HG03039 (cell line): ENCODE measurements at regions not wholly inside any gene's neighbourhood (a gene's known extent, or its start where the extent isn't known, plus 50 kb on each side); places are given as distances from the start of the nearest gene placed in this dataset.
A peak's percentile ranks its signal among the peaks of the same experiment; 100 is the strongest.
"Not testable (repeated sequence)": the region's sequence is repeated elsewhere in the genome, so short reads cannot be mapped to it uniquely, and the experiment has no call there.

ENCODE experiments used
- ATAC-seq: cut with Tn5 transposase; IDR thresholded peaks from one replicate; pipeline ENCODE4 v1.9.1; 2021; ENCODE audit warnings: mild to moderate bottlenecking, moderate library complexity; ENCODE audit not compliant: unreplicated experiment

DNA sequence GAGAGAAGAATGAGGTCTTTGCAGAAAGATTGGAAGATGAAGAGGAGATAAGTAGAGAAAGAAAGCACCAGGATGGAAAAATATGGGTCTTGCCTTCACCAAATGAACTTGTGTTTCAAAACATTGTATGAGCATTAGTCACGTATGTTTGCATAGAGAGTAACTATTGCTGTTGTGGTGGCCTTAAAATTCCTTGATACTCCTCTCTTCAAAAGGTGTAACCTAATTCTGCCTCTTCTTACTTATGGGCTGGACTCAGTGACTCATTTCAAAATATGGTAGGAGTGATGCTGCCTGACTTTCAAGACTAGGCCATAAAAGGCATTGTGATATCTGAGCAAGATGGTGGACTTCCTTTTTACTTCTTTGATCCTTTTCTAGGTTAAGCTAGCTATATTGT is 228.7 kb upstream of the ZNF385D start:
- ATAC-seq = no peak

DNA sequence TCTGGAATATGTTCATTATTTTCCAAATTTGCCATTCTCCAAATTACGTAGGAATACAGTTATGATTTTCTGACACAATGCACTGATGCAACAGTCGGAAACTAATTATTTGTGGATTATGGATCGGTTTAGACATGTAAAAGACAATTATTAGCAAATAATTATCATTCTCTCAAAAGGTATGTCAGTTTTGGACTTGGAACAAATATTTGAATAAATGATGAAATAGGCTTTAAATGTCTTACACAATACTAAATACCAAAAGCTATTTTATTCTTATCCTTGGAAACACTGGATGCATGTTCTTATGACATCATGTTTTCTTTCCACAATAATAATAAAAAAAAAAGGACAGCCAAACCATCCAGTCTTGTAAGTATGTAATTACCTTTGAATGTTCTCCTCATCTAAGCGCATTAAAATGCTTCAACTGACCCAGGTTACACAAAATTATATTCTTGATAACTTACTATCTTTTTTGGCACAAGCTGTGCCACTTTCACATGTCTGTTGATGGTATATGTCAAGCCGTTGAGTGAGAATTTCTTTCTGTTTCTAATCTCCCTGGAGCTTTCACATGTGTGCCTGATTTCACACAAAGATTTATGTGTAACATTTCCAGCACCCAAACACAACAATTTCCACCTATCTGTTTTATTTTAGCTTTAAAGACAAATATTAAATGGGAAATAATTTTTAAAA is 238.5 kb upstream of the ZNF385D start:
- ATAC-seq = no peak

DNA sequence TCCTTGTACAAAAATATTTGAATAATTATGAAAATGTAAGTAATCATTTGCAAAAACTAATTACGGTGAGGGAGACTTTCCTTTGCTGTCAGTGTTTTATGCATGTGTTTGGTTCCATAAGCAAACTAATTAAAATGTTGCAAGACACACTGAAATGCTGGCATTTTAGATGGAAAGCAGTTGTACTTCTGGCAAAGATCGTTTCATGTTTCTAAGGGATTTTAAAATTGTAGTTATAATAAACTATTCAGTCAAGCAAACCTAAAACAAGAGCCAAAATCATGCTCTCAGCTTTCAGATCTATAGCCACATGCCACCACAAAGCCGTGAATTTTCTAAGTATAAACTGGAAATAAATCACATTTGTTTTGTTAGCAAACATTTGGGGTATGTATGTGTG is 240.1 kb upstream of the ZNF385D start:
- ATAC-seq = no peak

DNA sequence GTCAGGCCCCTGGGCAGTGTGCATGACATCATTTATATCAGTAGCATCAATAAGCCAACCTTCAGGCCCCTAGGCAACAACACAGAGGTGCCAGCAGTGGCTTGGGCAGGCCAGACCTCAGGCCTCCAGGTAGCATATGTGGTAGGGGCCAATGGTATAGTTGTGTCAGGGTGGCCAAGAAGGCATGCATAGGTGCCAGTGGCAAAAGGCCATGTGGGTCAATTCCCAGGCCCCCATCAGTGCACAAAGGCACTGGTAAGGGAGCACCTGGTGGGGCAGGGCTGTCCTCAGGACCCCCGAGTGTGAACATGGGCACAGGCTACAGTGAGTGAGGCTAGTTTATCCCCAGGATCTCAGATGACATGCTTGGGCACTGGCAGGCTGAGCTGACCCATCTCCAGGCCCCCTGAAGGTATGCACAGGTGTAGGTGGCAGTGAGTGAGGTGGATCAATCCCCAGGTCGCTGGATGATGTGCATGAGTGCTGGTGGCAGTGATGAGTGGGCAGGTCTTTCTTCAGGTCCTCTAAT is 244.1 kb upstream of the ZNF385D start:
- ATAC-seq = no peak

DNA sequence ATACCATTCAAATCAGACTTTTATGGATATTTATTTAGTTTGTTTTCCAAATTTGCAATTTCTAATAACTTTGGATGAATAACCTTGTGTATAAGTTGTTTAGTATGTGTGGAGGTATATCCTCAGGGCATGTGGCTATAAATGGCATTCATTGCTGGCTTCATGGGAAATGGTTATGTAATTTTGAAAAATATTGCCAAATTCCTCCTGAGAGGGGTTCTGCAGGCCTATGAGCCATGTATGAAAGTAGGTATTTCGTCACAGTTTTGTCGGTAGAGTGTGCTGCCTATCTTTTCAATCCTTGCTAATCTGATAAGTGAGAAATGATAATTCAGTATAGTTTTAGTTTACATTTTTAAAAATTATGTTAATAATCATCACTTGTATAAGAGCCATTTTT is 256.4 kb upstream of the ZNF385D start:
- no peak for ATAC-seq

DNA sequence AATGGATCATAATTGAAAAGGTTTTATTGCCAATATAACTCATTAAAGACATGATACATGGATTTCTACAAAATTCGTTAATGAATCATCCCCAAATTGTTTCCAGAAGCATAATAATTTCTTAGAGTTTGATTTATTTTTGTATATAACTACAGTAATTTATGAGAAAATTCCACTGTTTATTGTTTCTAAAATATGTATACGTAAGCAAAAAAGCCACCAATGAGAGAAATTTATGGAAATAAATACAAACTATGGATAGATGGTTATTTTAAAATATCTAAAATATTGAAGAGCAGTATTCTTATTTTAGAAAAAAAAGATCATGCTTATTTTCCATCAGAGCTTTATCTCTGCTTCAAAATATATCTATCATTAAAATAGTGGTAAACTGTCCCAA is 260.0 kb upstream of the ZNF385D start:
- no peak for ATAC-seq

DNA sequence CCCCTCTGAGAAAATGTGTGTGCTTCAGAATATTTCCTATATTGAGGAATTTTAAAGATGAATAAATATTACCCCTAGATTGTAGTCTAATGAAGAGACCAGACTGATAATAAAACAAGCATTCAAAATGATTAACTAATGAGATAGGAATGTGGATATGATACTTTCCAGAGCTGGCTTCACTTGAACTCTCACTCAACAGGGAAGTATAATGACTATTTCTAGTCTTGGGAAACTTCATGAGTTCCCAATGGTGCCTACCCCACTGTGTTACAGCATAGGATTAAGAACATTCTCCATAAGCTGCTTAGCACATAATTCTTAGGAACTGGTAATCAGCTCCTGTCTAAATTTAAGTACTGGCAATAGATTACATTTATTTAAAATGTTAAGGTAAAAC is 261.5 kb upstream of the ZNF385D start:
- no peak for ATAC-seq

DNA sequence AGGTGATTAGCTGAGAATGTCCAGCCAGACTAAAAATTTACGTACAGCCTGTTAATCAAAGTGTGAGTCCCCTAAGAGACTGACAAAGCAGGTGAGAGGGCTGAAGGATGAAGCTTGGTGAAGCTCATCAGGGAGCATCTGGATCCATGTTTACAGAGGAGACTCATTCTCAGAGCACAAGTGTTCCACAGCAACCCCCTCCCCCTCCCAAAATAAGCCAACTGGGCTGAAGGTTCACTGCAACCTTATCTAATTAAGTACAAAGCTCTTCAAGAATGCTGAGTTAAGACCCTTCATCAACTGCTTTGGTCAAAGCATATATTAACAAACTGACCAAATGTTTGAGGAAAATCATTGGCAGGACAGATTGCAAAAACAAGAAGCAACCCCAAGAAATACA is 262.6 kb upstream of the ZNF385D start:
- ATAC-seq = no peak

DNA sequence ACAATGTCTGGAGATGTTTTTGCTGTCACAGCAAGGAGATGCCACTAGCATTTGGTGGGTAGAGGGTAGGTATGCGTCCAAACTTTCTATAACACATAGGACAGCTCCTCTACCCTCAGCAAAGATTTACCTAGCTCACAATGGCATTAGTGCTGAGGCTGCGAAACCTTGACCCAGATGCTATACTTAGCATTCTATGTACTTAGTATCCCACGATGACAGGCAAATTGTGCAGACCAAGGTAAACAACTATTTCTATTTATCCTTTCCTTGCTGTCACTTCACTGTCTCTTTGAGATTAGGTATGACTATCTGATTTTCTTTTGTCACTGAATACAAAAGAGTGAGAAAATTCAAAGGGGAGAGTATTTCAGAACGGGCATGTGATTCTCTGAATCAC is 265.2 kb upstream of the ZNF385D start:
- no peak for ATAC-seq

DNA sequence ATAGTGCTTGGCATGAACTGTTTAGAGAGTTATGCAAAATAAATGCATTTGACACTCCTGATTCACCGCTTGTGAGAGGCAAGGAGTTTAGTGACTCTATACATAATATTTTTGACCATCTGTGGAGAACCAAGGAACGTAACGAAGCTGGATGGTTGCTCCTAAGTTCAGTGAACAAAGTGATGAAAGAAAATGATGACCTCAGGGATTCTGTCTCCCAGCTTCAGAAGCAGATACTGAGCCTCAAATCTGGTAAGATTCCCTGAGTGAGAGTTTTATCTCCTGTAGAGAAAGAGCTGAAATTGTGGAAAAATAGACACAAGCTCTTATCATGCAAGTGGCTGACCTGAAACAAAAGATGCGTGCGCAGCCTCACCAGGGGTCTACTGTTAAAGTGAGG is 273.6 kb upstream of the ZNF385D start:
- not testable (repeated sequence) for ATAC-seq

DNA sequence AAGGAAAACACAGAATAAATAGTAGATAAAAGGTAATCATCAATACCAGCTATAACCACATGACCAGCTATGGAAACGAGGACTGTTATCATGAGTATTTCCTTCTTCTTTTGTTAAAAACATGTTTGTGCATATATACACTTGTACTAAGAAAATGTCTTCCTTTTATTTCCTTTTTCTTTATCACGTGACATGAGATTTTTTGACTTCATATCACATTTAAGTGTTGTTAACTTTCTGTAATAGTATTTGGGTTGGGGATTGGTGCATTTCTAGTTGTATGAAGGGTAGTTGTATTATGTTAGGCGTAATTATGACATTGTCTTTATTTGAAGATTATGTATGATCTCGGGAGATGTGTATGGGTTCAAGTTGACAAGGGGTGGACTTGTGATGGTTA is 278.5 kb upstream of the ZNF385D start:
- no peak for ATAC-seq

DNA sequence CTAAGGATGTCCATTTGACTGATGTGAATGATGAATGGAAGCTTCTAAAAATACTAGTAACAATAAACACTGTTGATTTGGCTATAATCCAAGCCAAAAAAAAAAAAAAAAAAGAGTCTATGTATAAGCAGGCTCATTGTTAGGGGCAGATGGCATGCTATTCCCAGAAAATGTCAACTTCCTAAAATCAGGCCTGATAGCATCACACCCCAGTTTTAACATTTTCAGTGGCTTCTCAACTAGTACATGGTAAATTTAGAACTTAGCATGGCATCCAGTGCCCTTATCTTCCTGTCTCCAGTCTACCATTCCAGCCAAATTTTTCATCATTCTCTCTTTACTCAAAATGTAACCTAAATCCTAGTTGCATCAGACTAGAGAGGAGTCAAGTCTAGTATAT is 288.2 kb upstream of the ZNF385D start:
- no peak for ATAC-seq

DNA sequence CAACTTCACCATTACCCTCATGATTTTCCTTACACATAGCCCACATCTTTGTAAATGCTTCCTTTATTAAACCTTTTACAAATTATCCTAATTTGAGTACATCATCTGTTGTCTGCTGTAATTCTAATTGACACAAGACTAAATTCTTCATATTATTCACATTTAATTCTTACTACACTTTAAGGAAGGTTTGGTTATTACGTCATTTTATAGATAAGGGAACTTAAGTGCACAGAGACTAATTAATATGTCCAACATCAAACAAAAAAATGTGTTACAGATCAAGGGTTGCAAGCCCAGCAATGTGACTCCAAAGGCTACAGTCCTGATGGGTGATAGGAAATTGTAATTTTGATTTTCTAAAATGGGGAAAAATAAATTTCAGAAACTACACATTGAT is 289.1 kb upstream of the ZNF385D start:
- no peak for ATAC-seq

DNA sequence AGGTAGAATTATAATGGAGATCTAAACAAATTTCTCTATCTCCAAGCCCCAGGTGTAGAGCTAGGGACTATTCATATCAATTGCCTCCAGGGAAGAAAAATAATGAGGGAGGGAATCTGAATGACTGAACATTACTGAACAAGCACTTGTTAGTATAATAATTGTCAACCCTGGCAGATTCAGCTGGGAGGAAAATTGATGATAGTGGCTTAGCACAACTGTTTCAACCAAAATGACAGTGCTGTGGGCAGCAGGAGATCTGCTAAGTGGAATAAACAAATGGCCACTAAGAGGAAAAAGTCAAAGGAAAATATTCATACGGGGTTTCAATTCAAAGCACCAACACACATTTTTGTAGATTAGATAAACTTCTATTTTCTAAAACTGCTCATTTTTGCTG is 294.9 kb upstream of the ZNF385D start:
- ATAC-seq = no peak

DNA sequence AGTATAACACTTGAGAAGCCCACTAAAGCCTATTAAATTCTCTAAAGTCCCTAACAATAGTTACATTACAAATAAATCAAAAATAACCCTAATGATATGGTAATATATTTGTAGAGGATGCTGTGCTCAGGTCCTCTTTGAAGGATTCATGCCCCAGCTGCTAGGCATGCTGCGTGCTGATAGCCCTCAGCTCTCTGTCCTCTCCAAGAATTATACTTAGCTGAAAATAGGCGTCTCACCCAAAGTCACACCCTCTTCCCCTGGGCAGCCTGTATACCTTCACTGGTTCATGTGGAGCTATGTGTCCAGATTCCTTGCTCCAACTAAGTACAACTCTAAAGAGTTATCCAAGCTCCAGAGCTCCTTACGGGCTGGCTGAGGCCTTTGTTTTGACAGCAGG is 312.5 kb upstream of the ZNF385D start:
- no peak for ATAC-seq

DNA sequence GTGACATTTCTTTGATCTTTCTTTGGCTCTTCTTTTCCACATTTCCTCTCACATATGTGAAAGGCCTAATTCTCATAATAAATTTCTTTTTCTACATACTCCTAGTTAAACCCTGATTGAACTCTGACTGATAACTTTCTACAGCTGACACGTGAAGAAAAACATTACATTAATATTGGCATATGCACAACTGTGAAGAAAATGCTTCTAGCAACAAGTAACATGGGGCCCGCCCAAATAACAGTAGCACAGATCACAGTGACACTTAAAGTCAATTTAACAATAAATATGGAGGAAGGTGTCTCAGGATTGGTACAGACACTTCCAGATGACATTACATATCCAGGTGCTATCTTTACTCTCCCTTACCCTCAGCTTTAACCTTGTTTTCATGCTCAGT is 317.6 kb upstream of the ZNF385D start:
- no peak for ATAC-seq

DNA sequence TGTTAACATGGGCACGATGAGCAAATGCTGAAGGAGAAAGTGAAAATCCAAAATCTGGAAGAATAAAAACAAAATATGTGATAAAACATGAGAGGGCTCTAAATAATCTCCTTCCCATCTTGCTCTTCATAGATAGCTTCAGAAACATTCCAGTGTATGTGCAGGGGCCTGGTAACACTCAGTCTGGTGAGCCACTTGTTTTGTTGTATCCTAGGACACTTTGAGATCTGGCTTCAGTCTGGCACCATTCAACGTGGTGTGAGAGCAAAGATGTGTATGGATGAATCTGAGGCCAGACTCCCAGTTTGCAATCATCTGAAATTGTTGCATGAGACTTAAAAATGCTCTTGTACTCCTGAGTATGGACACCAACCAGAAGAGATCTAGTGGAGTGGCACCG is 337.2 kb upstream of the ZNF385D start:
- ATAC-seq = no peak

DNA sequence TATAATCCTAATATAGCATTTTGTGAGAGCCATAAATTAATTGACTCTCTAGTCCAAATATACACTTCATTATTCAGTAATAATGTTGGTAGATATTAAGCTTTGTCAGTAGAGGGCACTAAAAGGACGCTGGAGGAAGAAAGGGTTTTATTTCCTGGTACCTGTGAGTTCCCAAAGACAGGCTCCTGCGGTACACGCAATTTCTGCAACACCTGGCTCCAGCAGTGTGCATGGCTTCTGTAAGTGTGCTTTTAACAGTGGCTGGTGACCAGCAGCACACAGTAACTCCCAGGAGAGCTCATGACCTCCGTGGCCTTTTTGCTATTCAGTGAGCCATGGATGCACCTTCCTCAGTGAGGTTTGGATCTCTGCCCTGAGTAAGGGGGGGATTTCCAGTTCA is 338.3 kb upstream of the ZNF385D start:
- peak; percentile 77 for ATAC-seq

DNA sequence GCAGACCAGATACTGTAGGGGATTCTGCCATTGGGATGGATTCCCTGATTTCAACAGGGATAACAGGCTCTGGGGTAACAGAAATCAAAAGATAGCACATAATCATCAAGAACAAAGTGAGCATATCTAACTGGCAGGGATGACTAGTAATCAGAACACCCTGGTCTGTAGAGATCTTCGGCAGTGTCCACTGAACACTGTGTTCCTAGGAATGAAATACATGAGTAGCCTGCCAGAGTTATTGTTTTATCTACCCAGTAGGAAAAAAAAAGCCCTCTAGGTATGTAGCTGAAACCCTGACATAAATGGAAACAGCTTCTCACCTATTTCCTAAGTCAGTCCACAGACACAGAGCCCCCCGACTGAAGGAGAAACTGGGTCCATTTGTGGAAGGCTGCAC is 340.3 kb upstream of the ZNF385D start:
- no peak for ATAC-seq

DNA sequence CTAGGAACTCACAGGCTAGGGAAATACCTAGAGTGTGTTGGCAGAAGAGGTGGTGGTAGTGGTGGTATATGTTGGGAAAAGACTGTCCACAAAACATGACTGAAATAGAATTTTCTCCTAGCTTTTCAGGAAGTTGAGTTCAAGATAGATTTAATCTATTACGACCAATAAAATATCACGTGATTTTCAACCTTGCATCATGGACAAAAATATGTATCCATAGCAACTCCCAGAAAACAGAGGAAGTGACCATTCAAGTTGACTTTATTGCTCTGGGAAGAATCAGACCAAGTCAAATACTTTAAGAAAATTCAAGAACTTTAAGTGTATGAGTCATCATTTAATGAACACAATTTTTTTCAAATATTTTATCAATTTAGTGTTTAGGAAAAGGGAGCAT is 347.0 kb upstream of the ZNF385D start:
- ATAC-seq = no peak

DNA sequence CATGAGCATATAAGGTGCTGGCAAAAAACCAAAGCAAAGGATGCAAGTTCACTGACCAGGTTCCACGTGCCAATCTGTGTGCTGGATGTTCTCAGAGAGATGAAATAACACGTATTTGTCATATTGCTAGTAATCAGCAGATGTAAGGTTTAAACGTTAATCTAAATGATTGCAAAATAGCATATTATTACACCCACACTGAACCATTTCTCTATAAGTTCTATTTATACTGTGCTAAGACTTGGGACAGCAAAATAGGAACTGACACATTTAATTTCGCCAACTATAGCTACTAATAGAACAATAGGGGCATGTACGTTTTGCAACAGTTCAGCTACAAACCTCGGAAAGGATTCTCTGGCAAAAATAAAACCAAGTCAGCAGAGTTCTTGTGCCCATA is 350.3 kb upstream of the ZNF385D start:
- no peak for ATAC-seq

DNA sequence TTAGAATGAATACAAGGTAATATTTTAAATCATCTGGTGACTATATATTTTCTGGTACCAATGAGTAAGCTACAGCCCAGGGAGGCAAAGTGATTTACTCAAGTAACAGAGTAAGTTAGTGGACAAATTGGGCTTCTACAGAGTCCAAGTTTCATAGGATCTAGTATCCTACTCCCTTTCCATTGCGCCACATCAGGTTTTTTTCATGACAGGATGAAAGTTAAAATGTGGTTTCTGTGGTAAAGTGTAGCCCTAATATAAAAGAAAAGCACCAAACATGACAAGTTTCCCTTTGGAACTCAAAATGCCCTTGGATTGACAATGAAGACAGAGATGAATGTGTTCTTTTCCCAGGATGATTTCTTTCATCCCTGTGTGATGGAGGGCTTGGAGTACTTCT is 350.8 kb upstream of the ZNF385D start:
- no peak for ATAC-seq

DNA sequence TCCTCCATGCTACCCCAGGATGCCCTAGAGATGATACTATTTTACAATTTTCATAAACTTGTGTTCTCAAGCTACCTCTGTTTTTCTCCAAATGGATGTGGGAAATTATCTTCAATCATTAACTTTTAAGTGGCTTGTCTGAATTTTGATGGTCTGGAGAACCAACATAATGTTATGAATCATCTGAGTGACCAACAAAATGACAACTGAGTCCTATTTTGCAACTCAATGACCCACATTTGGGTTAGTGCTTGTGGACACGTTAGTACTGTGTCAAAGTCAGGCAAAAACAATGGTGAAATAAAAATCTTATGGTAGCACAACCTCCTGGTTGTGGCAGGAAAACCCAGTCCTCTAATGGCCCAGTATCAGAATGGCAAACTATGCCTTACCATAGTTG is 352.4 kb upstream of the ZNF385D start:
- ATAC-seq = no peak
